ENCODE measurements at regions not wholly inside any gene's neighbourhood (a gene's known extent, or its start where the extent isn't known, plus 50 kb on each side); places are given as distances from the start of the nearest gene placed in this dataset.

DNA sequence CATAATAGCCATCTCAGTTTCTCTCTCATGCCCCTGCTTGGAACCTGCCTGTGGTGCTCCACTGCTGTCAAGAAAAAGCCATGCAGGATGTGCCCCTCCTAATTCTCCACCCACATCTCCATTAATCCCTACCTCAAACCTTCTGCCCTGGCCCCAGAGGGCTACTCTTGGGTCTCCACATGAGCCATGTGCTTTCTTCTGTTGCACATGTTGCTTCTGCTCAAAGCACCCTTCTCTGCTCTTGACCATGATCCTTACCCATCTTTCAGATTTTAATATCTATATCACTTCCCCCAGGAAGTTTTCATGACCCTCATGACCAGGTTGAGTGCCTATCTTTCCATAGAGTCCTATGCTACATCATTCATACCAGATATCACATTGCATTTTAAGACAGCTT is 514.2 kb downstream of the RPS24 start:
- TF ChIP-seq, protein P1, sequence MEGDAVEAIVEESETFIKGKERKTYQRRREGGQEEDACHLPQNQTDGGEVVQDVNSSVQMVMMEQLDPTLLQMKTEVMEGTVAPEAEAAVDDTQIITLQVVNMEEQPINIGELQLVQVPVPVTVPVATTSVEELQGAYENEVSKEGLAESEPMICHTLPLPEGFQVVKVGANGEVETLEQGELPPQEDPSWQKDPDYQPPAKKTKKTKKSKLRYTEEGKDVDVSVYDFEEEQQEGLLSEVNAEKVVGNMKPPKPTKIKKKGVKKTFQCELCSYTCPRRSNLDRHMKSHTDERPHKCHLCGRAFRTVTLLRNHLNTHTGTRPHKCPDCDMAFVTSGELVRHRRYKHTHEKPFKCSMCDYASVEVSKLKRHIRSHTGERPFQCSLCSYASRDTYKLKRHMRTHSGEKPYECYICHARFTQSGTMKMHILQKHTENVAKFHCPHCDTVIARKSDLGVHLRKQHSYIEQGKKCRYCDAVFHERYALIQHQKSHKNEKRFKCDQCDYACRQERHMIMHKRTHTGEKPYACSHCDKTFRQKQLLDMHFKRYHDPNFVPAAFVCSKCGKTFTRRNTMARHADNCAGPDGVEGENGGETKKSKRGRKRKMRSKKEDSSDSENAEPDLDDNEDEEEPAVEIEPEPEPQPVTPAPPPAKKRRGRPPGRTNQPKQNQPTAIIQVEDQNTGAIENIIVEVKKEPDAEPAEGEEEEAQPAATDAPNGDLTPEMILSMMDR (IDR thresholded peaks at IDR 0.05): no peak
- no peak for TF ChIP-seq POLR2A (IDR thresholded peaks at IDR 0.05)

Data from right lobe of liver (tissue), 4 donors.